GM23338 (cell line): ENCODE measurements at regions not wholly inside any gene's neighbourhood (a gene's known extent, or its start where the extent isn't known, plus 50 kb on each side); places are given as distances from the start of the nearest gene placed in this dataset.

Experiments
- ATAC-seq: fragments of 200-7000 bp; cut with Tn5 transposase; 3 replicates; pipeline ENCODE4 v1.9.1; 2020
- DNase-seq: peaks from one replicate; pipeline ENCODE4 v3.0.0-alpha.2; 2015; ENCODE audit warnings: low spot score
- H2AFZ ChIP-seq: fragments of 200-600 bp; sonication (generic); 2 replicates; pipeline ENCODE4 v1.8.0; 2016; ENCODE audit warnings: antibody characterized with exemption, mild to moderate bottlenecking, moderate library complexity
- H3F3A ChIP-seq: fragments of 200-600 bp; sonication (generic); replicated peaks from 2 replicates; pipeline ENCODE4 v1.8.0; 2017; ENCODE audit warnings: antibody characterized with exemption, mixed run types, low read depth
- H3K27ac ChIP-seq: fragments of 200-600 bp; sonication (generic); 2 replicates; pipeline ENCODE4 v1.6.1; 2016; ENCODE audit warnings: low read depth
- H3K27me3 ChIP-seq: fragments of 200-600 bp; sonication (generic); 2 replicates; pipeline ENCODE4 v1.8.0; 2016; ENCODE audit warnings: mild to moderate bottlenecking, mixed run types, moderate library complexity; ENCODE audit not compliant: insufficient read depth
- H3K36me3 ChIP-seq: fragments of 200-600 bp; sonication (generic); 2 replicates; pipeline ENCODE4 v1.8.0; 2016; ENCODE audit warnings: mild to moderate bottlenecking; ENCODE audit not compliant: insufficient read depth
- H3K4me1 ChIP-seq: fragments of 200-600 bp; sonication (generic); 2 replicates; pipeline ENCODE4 v1.8.0; 2016; ENCODE audit warnings: mild to moderate bottlenecking, moderate library complexity; ENCODE audit not compliant: insufficient read depth
- H3K4me2 ChIP-seq: fragments of 200-600 bp; sonication (generic); 2 replicates; pipeline ENCODE4 v1.7.1; 2017; ENCODE audit warnings: mixed run types
- H3K4me3 ChIP-seq: fragments of 200-600 bp; sonication (generic); 2 replicates; pipeline ENCODE4 v1.6.1; 2016; ENCODE audit warnings: mixed run types
- H3K79me2 ChIP-seq: fragments of 200-600 bp; sonication (generic); replicated peaks from 2 replicates; pipeline ENCODE4 v1.8.0; 2017; ENCODE audit warnings: mild to moderate bottlenecking; ENCODE audit not compliant: insufficient read depth
- H3K9me2 ChIP-seq: fragments of 200-600 bp; sonication (generic); 2 replicates; pipeline ENCODE4 v1.8.0; 2017; ENCODE audit not compliant: insufficient read depth
- H4K20me1 ChIP-seq: fragments of 200-600 bp; sonication (generic); replicated peaks from 2 replicates; pipeline ENCODE4 v1.8.0; 2017; ENCODE audit warnings: mild to moderate bottlenecking; ENCODE audit not compliant: insufficient read depth
- H3K27ac Mint-ChIP-seq: 2 replicates; pipeline ENCODE4 v1.8.0; 2020; ENCODE audit warnings: inconsistent platforms, mild to moderate bottlenecking, moderate library complexity, mixed read lengths
- H3K27me3 Mint-ChIP-seq: 3 replicates; pipeline ENCODE4 v1.8.0; 2022; ENCODE audit warnings: low read depth, mild to moderate bottlenecking, moderate library complexity, mixed read lengths, inconsistent platforms; ENCODE audit not compliant: insufficient read depth, poor library complexity
- H3K36me3 Mint-ChIP-seq: 3 replicates; pipeline ENCODE4 v1.8.0; 2021; ENCODE audit warnings: low read depth, mild to moderate bottlenecking, inconsistent platforms, moderate library complexity, mixed read lengths
- H3K4me1 Mint-ChIP-seq: 3 replicates; pipeline ENCODE4 v1.8.0; 2020; ENCODE audit warnings: mild to moderate bottlenecking, inconsistent platforms, mixed read lengths
- H3K4me3 Mint-ChIP-seq: 3 replicates; pipeline ENCODE4 v1.8.0; 2021; ENCODE audit warnings: moderate library complexity, mild to moderate bottlenecking, inconsistent platforms, mixed read lengths
- H3K9me3 Mint-ChIP-seq: 3 replicates; pipeline ENCODE4 v1.8.0; 2020; ENCODE audit warnings: moderate library complexity, mild to moderate bottlenecking, inconsistent platforms, mixed read lengths
- EZH2 ChIP-seq: fragments of 200-600 bp; sonication (generic); IDR thresholded peaks from one replicate; pipeline ENCODE4 v1.8.0; 2017; ENCODE audit warnings: antibody characterized with exemption, mild to moderate bottlenecking, low read depth; ENCODE audit not compliant: unreplicated experiment
- EZH2phosphoT487 ChIP-seq: fragments of 200-600 bp; sonication (generic); IDR thresholded peaks from one replicate; pipeline ENCODE4 v1.8.1; 2018; ENCODE audit warnings: antibody characterized with exemption; ENCODE audit not compliant: unreplicated experiment
- POLR2AphosphoS5 ChIP-seq: IDR thresholded peaks from 2 replicates; pipeline ENCODE4 v1.6.1; 2016; ENCODE audit warnings: antibody characterized with exemption, low read depth
- STAT1 ChIP-seq: IDR thresholded peaks from one replicate; pipeline ENCODE4 v1.6.1; 2016; ENCODE audit warnings: antibody characterized with exemption; ENCODE audit not compliant: unreplicated experiment
- ZNF462 ChIP-seq: fragments of 250-450 bp; sonication (Bioruptor Pico); IDR thresholded peaks from 2 replicates; pipeline ENCODE4 v1.5.0; 2020; ENCODE audit warnings: mild to moderate bottlenecking, moderate library complexity
- TF ChIP-seq, protein P1 (sequence below): IDR thresholded peaks from one replicate; pipeline ENCODE4 v1.6.1; 2018; ENCODE audit warnings: antibody characterized with exemption; ENCODE audit not compliant: unreplicated experiment
- TF ChIP-seq, protein P2 (sequence below): IDR thresholded peaks from 2 replicates; pipeline ENCODE4 v1.6.1; 2016; ENCODE audit warnings: antibody characterized with exemption

- Histone ChIP-seq H2AFZ (no peak overlapping the region), H3K36me3 (no peaks in the 10 kb centered on the region), H3K4me3 (no peak overlapping the region), H4K20me1 (no peaks in the 10 kb centered on the region), H3K27ac (no peak overlapping the region), H3K4me1 (peaks cover 15% of the 10 kb centered on the region), H3F3A (no peaks in the 10 kb centered on the region), H3K9me2 (no peaks in the 10 kb centered on the region), H3K27me3 (no peaks in the 10 kb centered on the region), H3K79me2 (no peaks in the 10 kb centered on the region), H3K4me2 (no peak overlapping the region)
- peaks cover 16% of the 10 kb centered on the region for H3K4me1 Mint-ChIP-seq
- no peaks in the 10 kb centered on the region for H3K9me3 Mint-ChIP-seq
- no peak overlapping the region for H3K4me3 Mint-ChIP-seq
- ATAC-seq (no peak), DNase-seq (no peak)
- H3K27me3 Mint-ChIP-seq: peaks cover 5% of the 10 kb centered on the region
- TF ChIP-seq, protein P1, sequence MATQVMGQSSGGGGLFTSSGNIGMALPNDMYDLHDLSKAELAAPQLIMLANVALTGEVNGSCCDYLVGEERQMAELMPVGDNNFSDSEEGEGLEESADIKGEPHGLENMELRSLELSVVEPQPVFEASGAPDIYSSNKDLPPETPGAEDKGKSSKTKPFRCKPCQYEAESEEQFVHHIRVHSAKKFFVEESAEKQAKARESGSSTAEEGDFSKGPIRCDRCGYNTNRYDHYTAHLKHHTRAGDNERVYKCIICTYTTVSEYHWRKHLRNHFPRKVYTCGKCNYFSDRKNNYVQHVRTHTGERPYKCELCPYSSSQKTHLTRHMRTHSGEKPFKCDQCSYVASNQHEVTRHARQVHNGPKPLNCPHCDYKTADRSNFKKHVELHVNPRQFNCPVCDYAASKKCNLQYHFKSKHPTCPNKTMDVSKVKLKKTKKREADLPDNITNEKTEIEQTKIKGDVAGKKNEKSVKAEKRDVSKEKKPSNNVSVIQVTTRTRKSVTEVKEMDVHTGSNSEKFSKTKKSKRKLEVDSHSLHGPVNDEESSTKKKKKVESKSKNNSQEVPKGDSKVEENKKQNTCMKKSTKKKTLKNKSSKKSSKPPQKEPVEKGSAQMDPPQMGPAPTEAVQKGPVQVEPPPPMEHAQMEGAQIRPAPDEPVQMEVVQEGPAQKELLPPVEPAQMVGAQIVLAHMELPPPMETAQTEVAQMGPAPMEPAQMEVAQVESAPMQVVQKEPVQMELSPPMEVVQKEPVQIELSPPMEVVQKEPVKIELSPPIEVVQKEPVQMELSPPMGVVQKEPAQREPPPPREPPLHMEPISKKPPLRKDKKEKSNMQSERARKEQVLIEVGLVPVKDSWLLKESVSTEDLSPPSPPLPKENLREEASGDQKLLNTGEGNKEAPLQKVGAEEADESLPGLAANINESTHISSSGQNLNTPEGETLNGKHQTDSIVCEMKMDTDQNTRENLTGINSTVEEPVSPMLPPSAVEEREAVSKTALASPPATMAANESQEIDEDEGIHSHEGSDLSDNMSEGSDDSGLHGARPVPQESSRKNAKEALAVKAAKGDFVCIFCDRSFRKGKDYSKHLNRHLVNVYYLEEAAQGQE: no peak
- H3K27ac Mint-ChIP-seq: no peak overlapping the region
- H3K36me3 Mint-ChIP-seq: no peaks in the 10 kb centered on the region
Measured at GRCh38 chr1:200317236-200317635, 92.6 kb downstream of the ZNF281 start.

DNA sequence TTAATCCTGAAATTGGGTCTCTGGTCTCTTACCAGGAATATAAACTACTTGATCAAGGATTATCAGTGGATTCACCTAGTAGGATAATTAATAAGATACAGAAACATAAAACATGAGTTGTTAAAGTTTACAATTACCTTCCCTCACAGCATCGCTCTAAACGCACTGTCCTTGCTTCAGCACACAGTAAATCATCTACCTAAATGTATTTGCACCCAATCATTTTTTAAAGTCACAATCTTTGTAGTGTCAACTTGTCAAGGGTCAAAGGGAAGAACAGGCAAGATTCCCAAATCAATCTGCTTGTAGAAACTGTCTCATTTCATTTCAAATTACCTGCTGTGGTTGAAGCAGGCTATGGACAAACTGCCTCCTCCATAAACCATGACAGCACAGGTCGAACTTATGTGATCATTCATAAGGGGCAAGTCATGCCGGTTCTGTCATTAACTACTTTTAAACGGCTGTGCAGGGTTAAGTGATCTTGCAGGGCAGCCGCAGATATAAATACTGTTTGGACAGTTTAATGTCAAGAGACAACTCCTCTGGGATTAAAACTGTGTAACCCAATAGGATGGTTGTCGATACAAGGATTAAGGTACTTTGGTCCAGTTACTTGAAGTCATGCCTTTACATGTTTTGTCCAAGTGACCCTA, 93.6 kb downstream of the ZNF281 start:
- H3K36me3 ChIP-seq: no peaks in the 10 kb centered on the region
- no peak overlapping the region for H3K4me3 ChIP-seq
- peaks cover 15% of the 10 kb centered on the region for H3K4me1 ChIP-seq
- ATAC-seq (no peak), DNase-seq (no peak)
- H3K9me2 ChIP-seq: no peaks in the 10 kb centered on the region
- no peaks in the 10 kb centered on the region for H4K20me1 ChIP-seq
- no peak overlapping the region for H2AFZ ChIP-seq
- Mint-ChIP-seq H3K27me3 (peaks cover 5% of the 10 kb centered on the region), H3K9me3 (no peaks in the 10 kb centered on the region), H3K36me3 (no peaks in the 10 kb centered on the region), H3K4me1 (peaks cover 16% of the 10 kb centered on the region), H3K4me3 (no peak overlapping the region), H3K27ac (no peak overlapping the region)
- no peaks in the 10 kb centered on the region for H3K79me2 ChIP-seq
- H3K27me3 ChIP-seq: no peaks in the 10 kb centered on the region
- no peak overlapping the region for H3K4me2 ChIP-seq
- H3K27ac ChIP-seq: no peak overlapping the region
- H3F3A ChIP-seq: no peaks in the 10 kb centered on the region
- TF ChIP-seq EZH2 (no peak), POLR2AphosphoS5 (no peak), STAT1 (no peak), ZNF462 (CRISPR knock-in tag) (no peak), EZH2phosphoT487 (no peak)
- TF ChIP-seq, protein P2, sequence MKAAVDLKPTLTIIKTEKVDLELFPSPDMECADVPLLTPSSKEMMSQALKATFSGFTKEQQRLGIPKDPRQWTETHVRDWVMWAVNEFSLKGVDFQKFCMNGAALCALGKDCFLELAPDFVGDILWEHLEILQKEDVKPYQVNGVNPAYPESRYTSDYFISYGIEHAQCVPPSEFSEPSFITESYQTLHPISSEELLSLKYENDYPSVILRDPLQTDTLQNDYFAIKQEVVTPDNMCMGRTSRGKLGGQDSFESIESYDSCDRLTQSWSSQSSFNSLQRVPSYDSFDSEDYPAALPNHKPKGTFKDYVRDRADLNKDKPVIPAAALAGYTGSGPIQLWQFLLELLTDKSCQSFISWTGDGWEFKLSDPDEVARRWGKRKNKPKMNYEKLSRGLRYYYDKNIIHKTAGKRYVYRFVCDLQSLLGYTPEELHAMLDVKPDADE: no peak
